GM12878 (cell line): ENCODE measurements at regions not wholly inside any gene's neighbourhood (a gene's known extent, or its start where the extent isn't known, plus 50 kb on each side); places are given as distances from the start of the nearest gene placed in this dataset.

Experiments used
- ELK1 ChIP-seq: IDR thresholded peaks from 2 replicates; pipeline ENCODE4 v1.6.1; 2012; ENCODE audit warnings: low read depth, low read length, improper control_type of control experiment
- FOXK2 ChIP-seq: fragments of 450-650 bp; IDR thresholded peaks from 2 replicates; pipeline ENCODE4 v1.6.1; 2017; ENCODE audit warnings: mild to moderate bottlenecking, moderate library complexity
- PRDM15 ChIP-seq: fragments of 450-650 bp; formaldehyde crosslinking; IDR thresholded peaks from 2 replicates; pipeline ENCODE4 v1.4.0; 2020; ENCODE audit warnings: mild to moderate bottlenecking, moderate library complexity
- STAT1 ChIP-seq: fragments of 450-650 bp; conservative IDR thresholded peaks from 2 replicates; pipeline ENCODE4 v1.6.1; 2014; ENCODE audit warnings: antibody characterized with exemption, mild to moderate bottlenecking
- TBL1XR1 ChIP-seq: IDR thresholded peaks from 2 replicates; pipeline ENCODE4 v1.6.1; 2012; ENCODE audit warnings: low read depth, low read length, improper control_type of control experiment
- ZNF687 ChIP-seq: fragments of 450-650 bp; IDR thresholded peaks from 2 replicates; pipeline ENCODE4 v1.6.1; 2017; ENCODE audit warnings: mild to moderate bottlenecking, moderate library complexity

GRCh38 chr9:26053954-26054353 lies 375.7 kb upstream of the TUSC1 start (continued):
- TF ChIP-seq ELK1 = no peak
- no peak for TF ChIP-seq TBL1XR1
- TF ChIP-seq STAT1 = no peak
- TF ChIP-seq PRDM15 = no peak
- TF ChIP-seq ZNF687 = no peak
- no peak for TF ChIP-seq FOXK2
